PC-9 (cell line): ENCODE measurements at regions not wholly inside any gene's neighbourhood (a gene's known extent, or its start where the extent isn't known, plus 50 kb on each side); places are given as distances from the start of the nearest gene placed in this dataset.

ENCODE experiments used
- EZH2 ChIP-seq: fragments of 200-600 bp; sonication (generic); IDR thresholded peaks from 2 replicates; pipeline ENCODE4 v1.8.0; 2017; ENCODE audit warnings: antibody characterized with exemption, low read depth
- TF ChIP-seq, protein P1 (sequence below): fragments of 200-600 bp; sonication (generic); conservative IDR thresholded peaks from 2 replicates; pipeline ENCODE4 v1.6.1; 2017; ENCODE audit warnings: mixed run types, antibody characterized with exemption, mild to moderate bottlenecking, moderate library complexity

DNA sequence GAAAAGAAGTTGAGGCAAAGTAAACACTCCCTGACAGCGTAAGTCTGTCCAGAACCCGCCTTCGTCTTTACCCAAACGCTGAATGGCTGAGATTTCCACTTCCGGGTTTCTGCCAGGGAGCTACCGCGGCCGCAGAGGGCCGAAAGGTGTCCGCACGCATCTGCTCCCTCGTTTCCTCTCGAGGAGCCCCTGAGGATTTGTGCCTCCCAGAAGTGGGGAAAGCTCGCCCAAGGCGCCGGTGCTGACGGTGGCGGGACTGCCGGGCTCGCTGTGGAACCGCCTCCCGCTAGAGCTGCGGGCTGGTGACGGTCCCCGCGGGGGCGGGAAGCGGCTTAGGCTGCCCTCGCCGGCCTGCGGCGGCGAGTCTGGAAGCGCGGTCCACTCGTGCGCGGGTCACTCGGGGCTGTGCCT is 1760.2 kb upstream of the DEFB115 start:
- TF ChIP-seq, protein P1, sequence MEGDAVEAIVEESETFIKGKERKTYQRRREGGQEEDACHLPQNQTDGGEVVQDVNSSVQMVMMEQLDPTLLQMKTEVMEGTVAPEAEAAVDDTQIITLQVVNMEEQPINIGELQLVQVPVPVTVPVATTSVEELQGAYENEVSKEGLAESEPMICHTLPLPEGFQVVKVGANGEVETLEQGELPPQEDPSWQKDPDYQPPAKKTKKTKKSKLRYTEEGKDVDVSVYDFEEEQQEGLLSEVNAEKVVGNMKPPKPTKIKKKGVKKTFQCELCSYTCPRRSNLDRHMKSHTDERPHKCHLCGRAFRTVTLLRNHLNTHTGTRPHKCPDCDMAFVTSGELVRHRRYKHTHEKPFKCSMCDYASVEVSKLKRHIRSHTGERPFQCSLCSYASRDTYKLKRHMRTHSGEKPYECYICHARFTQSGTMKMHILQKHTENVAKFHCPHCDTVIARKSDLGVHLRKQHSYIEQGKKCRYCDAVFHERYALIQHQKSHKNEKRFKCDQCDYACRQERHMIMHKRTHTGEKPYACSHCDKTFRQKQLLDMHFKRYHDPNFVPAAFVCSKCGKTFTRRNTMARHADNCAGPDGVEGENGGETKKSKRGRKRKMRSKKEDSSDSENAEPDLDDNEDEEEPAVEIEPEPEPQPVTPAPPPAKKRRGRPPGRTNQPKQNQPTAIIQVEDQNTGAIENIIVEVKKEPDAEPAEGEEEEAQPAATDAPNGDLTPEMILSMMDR, result no peak
- TF ChIP-seq EZH2, result no peak
